ENCODE measurements at regions not wholly inside any gene's neighbourhood (a gene's known extent, or its start where the extent isn't known, plus 50 kb on each side); places are given as distances from the start of the nearest gene placed in this dataset.

DNA sequence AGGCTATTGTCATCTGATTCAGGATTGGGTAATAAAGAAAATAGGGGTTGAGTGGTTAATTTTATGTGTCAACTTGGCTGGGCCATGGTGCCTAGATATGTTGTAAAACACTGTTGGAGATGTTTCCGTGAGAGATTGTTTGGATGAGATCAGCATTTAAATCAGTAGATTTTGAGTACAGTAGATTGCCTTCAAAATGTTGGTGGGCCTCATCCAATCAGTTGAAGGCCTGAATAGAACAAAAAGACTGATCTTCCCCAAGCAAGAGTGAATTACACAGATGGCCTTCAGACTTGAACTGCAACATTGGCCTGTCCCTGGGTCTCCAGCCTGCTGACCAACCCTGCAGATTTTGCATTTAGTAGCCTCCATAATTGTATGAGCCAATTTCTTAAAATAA is 401.3 kb upstream of the KIF2A start:
- TF ChIP-seq GATA2 (IDR thresholded peaks at IDR 0.05; ENCODE audit: low read depth, low read length), result no peak
- no peak for TF ChIP-seq GATA3 (IDR thresholded peaks at IDR 0.05; ENCODE audit: low read depth, low read length)
